Liver (tissue), 3 donors: ENCODE measurements at regions not wholly inside any gene's neighbourhood (a gene's known extent, or its start where the extent isn't known, plus 50 kb on each side); places are given as distances from the start of the nearest gene placed in this dataset.

ENCODE experiments used
- FOXA1 ChIP-seq: IDR thresholded peaks from 2 replicates; pipeline ENCODE4 v1.6.1; 2016; ENCODE audit warnings: antibody characterized with exemption
- RAD21 ChIP-seq, 2 donors: IDR thresholded peaks; 2 replicates each; pipeline ENCODE4 v1.6.1; 2016; ENCODE audit warnings: antibody characterized with exemption in 2 of 2, mild to moderate bottlenecking in 2 of 2
- TF ChIP-seq, protein P1 (sequence below): fragments of 150-350 bp; IDR thresholded peaks from 2 replicates; pipeline ENCODE4 v1.5.1; 2017; ENCODE audit warnings: improper control_type of control experiment, low read depth, low read length; ENCODE audit not compliant: missing input control
- TF ChIP-seq, protein P2 (sequence below): IDR thresholded peaks from 2 replicates; pipeline ENCODE4 v1.6.1; 2016; ENCODE audit warnings: antibody characterized with exemption
- TF ChIP-seq, protein P3 (sequence below): IDR thresholded peaks from 2 replicates; pipeline ENCODE4 v1.6.1; 2016; ENCODE audit warnings: antibody characterized with exemption, mild to moderate bottlenecking
- donor health status: healthy.
- donor health status: healthy.

DNA sequence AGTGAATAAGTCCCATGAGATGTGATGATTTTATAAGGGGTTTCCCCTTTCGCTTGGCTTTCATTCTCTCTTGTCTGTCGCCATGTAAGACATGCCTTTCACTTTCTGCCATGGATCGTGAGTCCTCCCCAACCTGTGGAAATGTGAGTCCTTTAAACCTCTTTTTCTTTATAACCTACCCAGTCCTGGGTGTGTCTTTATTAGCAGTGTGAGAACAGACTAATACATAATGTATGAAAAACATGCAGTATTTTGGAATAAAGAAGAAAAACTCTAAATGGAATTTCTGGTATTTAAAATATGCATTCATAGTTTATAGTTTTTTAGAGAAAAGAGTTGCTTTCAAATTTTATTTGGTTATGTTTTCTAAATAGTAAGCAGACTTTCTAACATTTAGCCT lies 360.7 kb downstream of the PCDH7 start:
- no peak for TF ChIP-seq FOXA1
- TF ChIP-seq, protein P1, sequence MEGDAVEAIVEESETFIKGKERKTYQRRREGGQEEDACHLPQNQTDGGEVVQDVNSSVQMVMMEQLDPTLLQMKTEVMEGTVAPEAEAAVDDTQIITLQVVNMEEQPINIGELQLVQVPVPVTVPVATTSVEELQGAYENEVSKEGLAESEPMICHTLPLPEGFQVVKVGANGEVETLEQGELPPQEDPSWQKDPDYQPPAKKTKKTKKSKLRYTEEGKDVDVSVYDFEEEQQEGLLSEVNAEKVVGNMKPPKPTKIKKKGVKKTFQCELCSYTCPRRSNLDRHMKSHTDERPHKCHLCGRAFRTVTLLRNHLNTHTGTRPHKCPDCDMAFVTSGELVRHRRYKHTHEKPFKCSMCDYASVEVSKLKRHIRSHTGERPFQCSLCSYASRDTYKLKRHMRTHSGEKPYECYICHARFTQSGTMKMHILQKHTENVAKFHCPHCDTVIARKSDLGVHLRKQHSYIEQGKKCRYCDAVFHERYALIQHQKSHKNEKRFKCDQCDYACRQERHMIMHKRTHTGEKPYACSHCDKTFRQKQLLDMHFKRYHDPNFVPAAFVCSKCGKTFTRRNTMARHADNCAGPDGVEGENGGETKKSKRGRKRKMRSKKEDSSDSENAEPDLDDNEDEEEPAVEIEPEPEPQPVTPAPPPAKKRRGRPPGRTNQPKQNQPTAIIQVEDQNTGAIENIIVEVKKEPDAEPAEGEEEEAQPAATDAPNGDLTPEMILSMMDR = no peak
- no peak for TF ChIP-seq RAD21 (IDR thresholded peaks at IDR 0.05)
- TF ChIP-seq, protein P2, sequence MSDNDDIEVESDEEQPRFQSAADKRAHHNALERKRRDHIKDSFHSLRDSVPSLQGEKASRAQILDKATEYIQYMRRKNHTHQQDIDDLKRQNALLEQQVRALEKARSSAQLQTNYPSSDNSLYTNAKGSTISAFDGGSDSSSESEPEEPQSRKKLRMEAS = no peak
- TF ChIP-seq, protein P3, sequence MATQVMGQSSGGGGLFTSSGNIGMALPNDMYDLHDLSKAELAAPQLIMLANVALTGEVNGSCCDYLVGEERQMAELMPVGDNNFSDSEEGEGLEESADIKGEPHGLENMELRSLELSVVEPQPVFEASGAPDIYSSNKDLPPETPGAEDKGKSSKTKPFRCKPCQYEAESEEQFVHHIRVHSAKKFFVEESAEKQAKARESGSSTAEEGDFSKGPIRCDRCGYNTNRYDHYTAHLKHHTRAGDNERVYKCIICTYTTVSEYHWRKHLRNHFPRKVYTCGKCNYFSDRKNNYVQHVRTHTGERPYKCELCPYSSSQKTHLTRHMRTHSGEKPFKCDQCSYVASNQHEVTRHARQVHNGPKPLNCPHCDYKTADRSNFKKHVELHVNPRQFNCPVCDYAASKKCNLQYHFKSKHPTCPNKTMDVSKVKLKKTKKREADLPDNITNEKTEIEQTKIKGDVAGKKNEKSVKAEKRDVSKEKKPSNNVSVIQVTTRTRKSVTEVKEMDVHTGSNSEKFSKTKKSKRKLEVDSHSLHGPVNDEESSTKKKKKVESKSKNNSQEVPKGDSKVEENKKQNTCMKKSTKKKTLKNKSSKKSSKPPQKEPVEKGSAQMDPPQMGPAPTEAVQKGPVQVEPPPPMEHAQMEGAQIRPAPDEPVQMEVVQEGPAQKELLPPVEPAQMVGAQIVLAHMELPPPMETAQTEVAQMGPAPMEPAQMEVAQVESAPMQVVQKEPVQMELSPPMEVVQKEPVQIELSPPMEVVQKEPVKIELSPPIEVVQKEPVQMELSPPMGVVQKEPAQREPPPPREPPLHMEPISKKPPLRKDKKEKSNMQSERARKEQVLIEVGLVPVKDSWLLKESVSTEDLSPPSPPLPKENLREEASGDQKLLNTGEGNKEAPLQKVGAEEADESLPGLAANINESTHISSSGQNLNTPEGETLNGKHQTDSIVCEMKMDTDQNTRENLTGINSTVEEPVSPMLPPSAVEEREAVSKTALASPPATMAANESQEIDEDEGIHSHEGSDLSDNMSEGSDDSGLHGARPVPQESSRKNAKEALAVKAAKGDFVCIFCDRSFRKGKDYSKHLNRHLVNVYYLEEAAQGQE = no peak
